Fibroblast of lung (primary cell): ENCODE measurements at regions not wholly inside any gene's neighbourhood (a gene's known extent, or its start where the extent isn't known, plus 50 kb on each side); places are given as distances from the start of the nearest gene placed in this dataset.

ENCODE experiments used
- CTCF ChIP-seq, 2 donors: IDR thresholded peaks in 1 of 2; conservative IDR thresholded peaks in 1 of 2; 1 replicate in 1 of 2; 2 replicates in 1 of 2; pipeline ENCODE4 v1.5.1; 2011 to 2012; ENCODE audit warnings: low read length in 2 of 2, control low read depth in 1 of 2, inconsistent platforms in 1 of 2, low read depth in 1 of 2, mild to moderate bottlenecking in 1 of 2
- EZH2 ChIP-seq: IDR thresholded peaks from 2 replicates; pipeline ENCODE4 v1.5.1; 2012; ENCODE audit warnings: low read length, control low read depth, mild to moderate bottlenecking; ENCODE audit errors: missing control alignments

GRCh38 chr21:19463966-19464365 is 1060.4 kb upstream of the TMPRSS15 start:
- TF ChIP-seq CTCF (conservative IDR thresholded peaks at IDR 0.05 in 1 of 2, IDR thresholded peaks at IDR 0.05 in 1 of 2; ENCODE audit: low read depth in 1 of 2, low read length in 2 of 2) (no peak), EZH2 (no peak)
